H1 (cell line): ENCODE measurements at regions not wholly inside any gene's neighbourhood (a gene's known extent, or its start where the extent isn't known, plus 50 kb on each side); places are given as distances from the start of the nearest gene placed in this dataset.

ENCODE experiments used
- CTCF ChIA-PET: fragments of 300-600 bp; sonication (Branson Sonifier 250); formaldehyde crosslinking; loops from one replicate; lab custom pipeline; 2021; ENCODE audit not compliant: partially characterized antibody; lab: Charles Lee
- POLR2A ChIA-PET: fragments of 300-600 bp; sonication (Branson Sonifier 250); formaldehyde crosslinking; loops from one replicate; lab custom pipeline; 2021; ENCODE audit warnings: inconsistent platforms; ENCODE audit not compliant: partially characterized antibody; lab: Charles Lee
- DNase-seq, 2 experiments: peaks; one replicate each; pipeline versions ENCODE4 v3.0.0 to v3.0.0-alpha.2; 2010 to 2022; ENCODE audit warnings: low spot score in 2 of 2, low read depth in 1 of 2, mixed read lengths in 1 of 2
- FAIRE-seq: peaks from 2 replicates; lab custom pipeline; 2011; peaks lifted over from hg19 to GRCh38; lab: Jason Lieb, UNC
- H2AFZ ChIP-seq: 2 replicates; pipeline ENCODE4 v1.8.1; 2012; ENCODE audit warnings: low read length, inconsistent platforms
- H2AK5ac ChIP-seq: 2 replicates; pipeline ENCODE4 v1.6.1; 2013; ENCODE audit warnings: low read depth, low read length
- H2BK120ac ChIP-seq: replicated peaks from 2 replicates; pipeline ENCODE3; 2013; ENCODE audit warnings: low read depth, low read length, inconsistent platforms
- H2BK12ac ChIP-seq: 2 replicates; pipeline ENCODE4 v1.6.1; 2013; ENCODE audit warnings: low read depth, low read length
- H2BK15ac ChIP-seq: 2 replicates; pipeline ENCODE4 v1.6.1; 2013; ENCODE audit warnings: low read length
- H2BK20ac ChIP-seq: 2 replicates; pipeline ENCODE4 v1.6.1; 2013; ENCODE audit warnings: low read length
- H2BK5ac ChIP-seq: 2 replicates; pipeline ENCODE4 v1.6.1; 2013; ENCODE audit warnings: low read depth, low read length
- H3K14ac ChIP-seq: 2 replicates; pipeline ENCODE4 v1.6.1; 2013; ENCODE audit warnings: inconsistent platforms; ENCODE audit not compliant: insufficient read length
- H3K18ac ChIP-seq: 2 replicates; pipeline ENCODE4 v1.6.1; 2013; ENCODE audit warnings: low read length; ENCODE audit errors: extremely low read depth
- H3K23ac ChIP-seq: 2 replicates; pipeline ENCODE4 v1.6.1; 2013; ENCODE audit warnings: inconsistent platforms; ENCODE audit not compliant: insufficient read length
- H3K23me2 ChIP-seq: 2 replicates; pipeline ENCODE4 v1.6.1; 2013; ENCODE audit warnings: low read depth, low read length
- H3K27ac ChIP-seq: 2 replicates; pipeline ENCODE4 v1.6.1; 2011; ENCODE audit warnings: low read depth, low read length, inconsistent platforms
- H3K27me3 ChIP-seq, 4 experiments: replicated peaks in 1 of 4; 1 replicate in 1 of 4; 2 replicates in 3 of 4; pipeline versions ENCODE4 v1.6.1 to v1.8.1; 2011 to 2013; ENCODE audit warnings: low read length in 3 of 4, mild to moderate bottlenecking in 3 of 4, inconsistent platforms in 2 of 4, mixed read lengths in 2 of 4, moderate library complexity in 1 of 4; ENCODE audit not compliant: control insufficient read depth in 3 of 4, insufficient read depth in 3 of 4; ENCODE audit errors: extremely low read depth in 1 of 4
- H3K36me3 ChIP-seq, 4 experiments: 2 replicates each; pipeline versions ENCODE4 v1.6.1 to v1.8.1; 2011 to 2013; ENCODE audit warnings: mild to moderate bottlenecking in 4 of 4, low read length in 3 of 4, moderate library complexity in 2 of 4, control low read depth in 1 of 4, inconsistent platforms in 1 of 4; ENCODE audit not compliant: insufficient read depth in 4 of 4, control insufficient read depth in 2 of 4
- H3K4ac ChIP-seq: replicated peaks from 2 replicates; pipeline ENCODE3; 2013; ENCODE audit warnings: low read length, low read depth, mixed read lengths, inconsistent platforms; ENCODE audit not compliant: insufficient read length
- H3K4me1 ChIP-seq, 4 experiments: replicated peaks in 1 of 4; 1 replicate in 1 of 4; 2 replicates in 3 of 4; pipeline versions ENCODE4 v1.6.1 to v1.8.1; 2011 to 2013; ENCODE audit warnings: low read length in 3 of 4, inconsistent platforms in 2 of 4, mixed read lengths in 1 of 4; ENCODE audit not compliant: insufficient read depth in 4 of 4, control insufficient read depth in 3 of 4
- H3K4me2 ChIP-seq, 2 experiments: 2 replicates each; pipeline versions ENCODE4 v1.6.1 to v1.8.1; 2011 to 2013; ENCODE audit warnings: low read depth in 2 of 2, low read length in 2 of 2, control low read depth in 1 of 2, inconsistent platforms in 1 of 2, mild to moderate bottlenecking in 1 of 2; ENCODE audit not compliant: insufficient read depth in 1 of 2
- H3K4me3 ChIP-seq, 4 experiments: fragments of 200-600, 300-600 bp in 1 of 4; sonication (generic), shearing (Covaris generic), sonication (Bioruptor Twin) in 1 of 4; 2 replicates each; pipeline versions ENCODE4 v1.5.1 to v1.8.1; 2011 to 2016; ENCODE audit warnings: low read length in 4 of 4, low read depth in 3 of 4, control low read depth in 2 of 4, inconsistent platforms in 2 of 4, mild to moderate bottlenecking in 2 of 4, mixed read lengths in 1 of 4, moderate library complexity in 1 of 4; ENCODE audit not compliant: insufficient read depth in 2 of 4; ENCODE audit errors: extremely low read depth in 1 of 4
- H3K56ac ChIP-seq: replicated peaks from 2 replicates; pipeline ENCODE3; 2013; ENCODE audit warnings: low read depth, mild to moderate bottlenecking, mixed read lengths, low read length, inconsistent platforms; ENCODE audit not compliant: insufficient read length
- H3K79me1 ChIP-seq: 2 replicates; pipeline ENCODE4 v1.6.1; 2013; ENCODE audit warnings: low read depth, low read length, control low read depth
- H3K79me2 ChIP-seq, 2 experiments: 2 replicates each; pipeline versions ENCODE4 v1.6.1 to v1.8.1; 2012 to 2013; ENCODE audit warnings: low read length in 2 of 2, mild to moderate bottlenecking in 2 of 2, inconsistent platforms in 1 of 2; ENCODE audit not compliant: insufficient read depth in 2 of 2, control insufficient read depth in 1 of 2
- H3K9ac ChIP-seq, 4 experiments: replicated peaks in 1 of 4; 1 replicate in 1 of 4; 2 replicates in 3 of 4; pipeline versions ENCODE4 v1.6.1 to v1.8.1; 2011 to 2013; ENCODE audit warnings: low read depth in 3 of 4, low read length in 3 of 4, control low read depth in 2 of 4, mild to moderate bottlenecking in 2 of 4, moderate library complexity in 2 of 4, inconsistent platforms in 1 of 4; ENCODE audit errors: extremely low read depth in 1 of 4
- H3K9me3 ChIP-seq, 2 experiments: 2 replicates each; pipeline versions ENCODE4 v1.6.1 to v1.8.1; 2012 to 2013; ENCODE audit warnings: mild to moderate bottlenecking in 2 of 2, moderate library complexity in 2 of 2, control low read depth in 1 of 2, inconsistent platforms in 1 of 2, low read depth in 1 of 2, low read length in 1 of 2, mixed read lengths in 1 of 2; ENCODE audit not compliant: insufficient read depth in 2 of 2
- H4K20me1 ChIP-seq, 2 experiments: replicated peaks in 1 of 2; 2 replicates each; pipeline versions ENCODE3 to v1.8.1; 2011 to 2013; ENCODE audit warnings: inconsistent platforms in 2 of 2, low read length in 2 of 2, mild to moderate bottlenecking in 1 of 2; ENCODE audit not compliant: insufficient read depth in 2 of 2, control insufficient read depth in 1 of 2
- H4K5ac ChIP-seq: 2 replicates; pipeline ENCODE4 v1.6.1; 2013; ENCODE audit warnings: low read length, low read depth, mixed read lengths, inconsistent platforms; ENCODE audit not compliant: insufficient read length
- H4K8ac ChIP-seq: 2 replicates; pipeline ENCODE4 v1.8.0; 2013; ENCODE audit warnings: mild to moderate bottlenecking, moderate library complexity, low read length, inconsistent platforms; ENCODE audit not compliant: insufficient read depth; ENCODE audit errors: extremely low read depth
- H4K91ac ChIP-seq: replicated peaks from 2 replicates; pipeline ENCODE3; 2013; ENCODE audit warnings: low read length, mixed read lengths, inconsistent platforms; ENCODE audit not compliant: insufficient read length
- ATF2 ChIP-seq: IDR thresholded peaks from 2 replicates; pipeline ENCODE4 v1.6.1; 2012; ENCODE audit warnings: low read length, inconsistent platforms
- BRCA1 ChIP-seq: IDR thresholded peaks from 2 replicates; pipeline ENCODE4 v1.6.1; 2012; ENCODE audit warnings: low read depth, low read length, improper control_type of control experiment
- CBX8 ChIP-seq: fragments of 300-800, 300-1000 bp; sonication (generic); IDR thresholded peaks from 2 replicates; pipeline ENCODE4 v1.7.1; 2016; ENCODE audit warnings: low read depth, low read length, borderline replicate concordance
- CTBP2 ChIP-seq: IDR thresholded peaks from 2 replicates; pipeline ENCODE4 v1.7.0; 2011; ENCODE audit warnings: borderline replicate concordance, mild to moderate bottlenecking, moderate library complexity, mixed read lengths, low read length; ENCODE audit not compliant: insufficient read depth, insufficient read length
- JUND ChIP-seq: IDR thresholded peaks from 2 replicates; pipeline ENCODE4 v1.6.1; 2011; ENCODE audit warnings: mild to moderate bottlenecking, improper control_type of control experiment, low read length
- NRF1 ChIP-seq: IDR thresholded peaks from 2 replicates; pipeline ENCODE4 v1.6.1; 2011; ENCODE audit warnings: mild to moderate bottlenecking, low read depth, low read length, improper control_type of control experiment
- RAD21 ChIP-seq, 2 experiments: IDR thresholded peaks in 1 of 2; conservative IDR thresholded peaks in 1 of 2; 2 replicates each; pipeline ENCODE4 v1.6.1; 2011; ENCODE audit warnings: low read depth in 2 of 2, low read length in 2 of 2, improper control_type of control experiment in 1 of 2, inconsistent platforms in 1 of 2, mild to moderate bottlenecking in 1 of 2, moderate library complexity in 1 of 2
- SIN3A ChIP-seq, 2 experiments: IDR thresholded peaks in 1 of 2; conservative IDR thresholded peaks in 1 of 2; 2 replicates each; pipeline ENCODE4 v1.6.1; 2011 to 2012; ENCODE audit warnings: low read length in 2 of 2, improper control_type of control experiment in 1 of 2, low read depth in 1 of 2, mild to moderate bottlenecking in 1 of 2
- TAF1 ChIP-seq: IDR thresholded peaks from 2 replicates; pipeline ENCODE4 v1.6.1; 2011; ENCODE audit warnings: mild to moderate bottlenecking, low read depth, low read length
- TCF12 ChIP-seq: IDR thresholded peaks from 2 replicates; pipeline ENCODE4 v1.6.1; 2011; ENCODE audit warnings: low read depth, mild to moderate bottlenecking, low read length
- WGBS, 2 experiments: shearing (Covaris generic) in 1 of 2; methylation state at CpG; one replicate each; pipeline versions ENCODE4 v1.1.6 to v1.1.7; 2013 to 2015; ENCODE audit warnings: low lambda C conversion rate in 2 of 2, mixed read lengths in 2 of 2, inconsistent platforms in 1 of 2, low coverage in 1 of 2, missing lambda C conversion rate in 1 of 2; ENCODE audit not compliant: insufficient replicate concordance in 2 of 2, insufficient coverage in 1 of 2, insufficient read length in 1 of 2; ENCODE audit errors: extremely low coverage in 1 of 2, missing lambda C conversion rate in 1 of 2; 5-methylcytosine and 5-hydroxymethylcytosine counted together

DNA sequence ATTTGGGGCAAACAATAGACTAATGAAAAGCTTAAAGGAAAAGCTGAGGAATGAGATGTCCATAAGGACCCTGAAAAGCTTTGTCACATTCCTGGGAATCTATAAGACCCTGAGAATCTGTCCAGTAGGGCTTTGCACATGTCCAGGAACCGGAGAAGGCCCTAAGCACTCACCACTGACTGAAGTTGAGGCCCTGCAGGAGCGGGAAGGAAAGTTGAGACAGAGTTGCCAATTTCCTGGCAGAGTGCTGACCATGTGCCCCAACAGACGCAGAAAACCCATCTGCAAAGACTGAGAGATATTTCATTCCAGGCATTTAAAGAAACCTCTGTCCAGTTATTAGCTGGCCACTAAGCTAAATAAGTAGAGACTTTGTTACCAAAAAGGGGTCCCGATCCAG, 890.5 kb downstream of the UQCRFS1 start:
- no peak overlapping the region for H2BK5ac ChIP-seq
- CTCF ChIA-PET: interaction anchor here (0.6 to 20.3 kb wide), 19 partner anchors 9 to 356 kb away, joined by 3 to 289 read pairs (median 6); no protein-coding TSS in a partner anchor
- no peak overlapping the region for H2AFZ ChIP-seq
- H2BK15ac ChIP-seq: no peak overlapping the region
- DNase-seq: no peak
- WGBS, 2 experiments: 88% methylated on average over 4 of the region's 4 CpGs; no CpG with 5 or more reads in 1 of the 2 experiments
- H3K27ac ChIP-seq: no peak overlapping the region
- no peaks in the 10 kb centered on the region for H3K9me3 ChIP-seq
- no peak overlapping the region for H2AK5ac ChIP-seq
- no peak overlapping the region for H4K8ac ChIP-seq
- no peak overlapping the region for H3K18ac ChIP-seq
- no peak overlapping the region for H2BK120ac ChIP-seq
- no peaks in the 10 kb centered on the region for H4K20me1 ChIP-seq
- H3K9ac ChIP-seq: no peak overlapping the region
- no peaks in the 10 kb centered on the region for H3K36me3 ChIP-seq
- no peak overlapping the region for H3K4ac ChIP-seq
- TF ChIP-seq TCF12: no peak
- TF ChIP-seq RAD21 (IDR thresholded peaks at IDR 0.05 in 1 of 2, conservative IDR thresholded peaks at IDR 0.05 in 1 of 2; ENCODE audit: low read depth in 2 of 2, low read length in 2 of 2): no peak
- no peak for TF ChIP-seq CTBP2
- no peak for TF ChIP-seq JUND
- TF ChIP-seq ATF2: no peak
- TF ChIP-seq NRF1: no peak
- no peak for TF ChIP-seq BRCA1
- TF ChIP-seq SIN3A (conservative IDR thresholded peaks at IDR 0.05 in 1 of 2, IDR thresholded peaks at IDR 0.05 in 1 of 2; ENCODE audit: low read depth in 1 of 2, low read length in 2 of 2): no peak
- TF ChIP-seq TAF1: no peak
- TF ChIP-seq CBX8: no peak
- TF ChIP-seq, all 59 proteins: peak for 0
- Histone ChIP-seq H3K23ac (no peak overlapping the region), H3K14ac (no peak overlapping the region), H4K91ac (no peak overlapping the region), H2BK20ac (no peak overlapping the region), H2BK12ac (no peak overlapping the region), H3K4me2 (no peak overlapping the region), H3K4me1 (peaks cover 0 to 6% (median 5%) of the 10 kb centered on the region in 4 experiments; a peak in 3 of 7 replicates), H3K56ac (no peak overlapping the region), H3K23me2 (no peaks in the 10 kb centered on the region), H4K5ac (no peak overlapping the region), H3K27me3 (0 out of 7 replicates have a peak, but pooled peaks cover 0 to 2% (median 0%) of the 10 kb centered on the region in 4 experiments), H3K4me3 (no peak overlapping the region), H3K79me1 (no peaks in the 10 kb centered on the region), H3K79me2 (no peaks in the 10 kb centered on the region)
- no peak for FAIRE-seq
- POLR2A ChIA-PET: no interaction called here
